ENCODE measurements at regions not wholly inside any gene's neighbourhood (a gene's known extent, or its start where the extent isn't known, plus 50 kb on each side); places are given as distances from the start of the nearest gene placed in this dataset.
"Not testable (repeated sequence)": the region's sequence is repeated elsewhere in the genome, so short reads cannot be mapped to it uniquely, and the experiment has no call there.

- DNase-seq (ENCODE audit: low read depth): no peak
These were observed 75.7 kb upstream of the CTBP2 start for GRCh38 chr10:125236091-125236490.

- no peak for DNase-seq (ENCODE audit: low read depth)
These were observed 75.0 kb upstream of the CTBP2 start for GRCh38 chr10:125235093-125236069.

- DNase-seq (ENCODE audit: low read depth): not testable (repeated sequence)
These were observed 74.2 kb upstream of the CTBP2 start for GRCh38 chr10:125234576-125234975.

- DNase-seq (ENCODE audit: low read depth): no peak
These were observed 73.4 kb upstream of the CTBP2 start for GRCh38 chr10:125233726-125234125.

GRCh38 chr10:125232841-125233240, 72.5 kb upstream of the CTBP2 start:
- no peak for DNase-seq (ENCODE audit: low read depth)

GRCh38 chr10:125231813-125232475, 71.6 kb upstream of the CTBP2 start:
- no peak for DNase-seq (ENCODE audit: low read depth)

GRCh38 chr10:125231116-125231812, 70.9 kb upstream of the CTBP2 start:
- DNase-seq (ENCODE audit: low read depth): no peak

GRCh38 chr10:125230251-125230650, 69.9 kb upstream of the CTBP2 start:
- no peak for DNase-seq (ENCODE audit: low read depth)

- not testable (repeated sequence) for DNase-seq (ENCODE audit: low read depth)
These were observed 68.0 kb upstream of the CTBP2 start for GRCh38 chr10:125228245-125228940.

GRCh38 chr10:125227546-125227945, 67.2 kb upstream of the CTBP2 start:
- no peak for DNase-seq (ENCODE audit: low read depth)

- no peak for DNase-seq (ENCODE audit: low read depth)
These were observed 66.5 kb upstream of the CTBP2 start for GRCh38 chr10:125226823-125227222.

GRCh38 chr10:125226005-125226404, 65.6 kb upstream of the CTBP2 start:
- no peak for DNase-seq (ENCODE audit: low read depth)

GRCh38 chr10:125225051-125225450, 64.7 kb upstream of the CTBP2 start:
- no peak for DNase-seq (ENCODE audit: low read depth)

GRCh38 chr10:125222515-125223308, 62.3 kb upstream of the CTBP2 start:
- no peak for DNase-seq (ENCODE audit: low read depth)

- DNase-seq (ENCODE audit: low read depth): no peak
These were observed 61.4 kb upstream of the CTBP2 start for GRCh38 chr10:125221716-125222115.

GRCh38 chr10:125219776-125220175, 59.4 kb upstream of the CTBP2 start:
- no peak for DNase-seq (ENCODE audit: low read depth)

- no peak for DNase-seq (ENCODE audit: low read depth)
These were observed 58.6 kb upstream of the CTBP2 start for GRCh38 chr10:125218967-125219366.

GRCh38 chr10:125217990-125218675, 57.8 kb upstream of the CTBP2 start:
- no peak for DNase-seq (ENCODE audit: low read depth)

- DNase-seq (ENCODE audit: low read depth): no peak
These were observed 56.5 kb upstream of the CTBP2 start for GRCh38 chr10:125216861-125217260.

GRCh38 chr10:125216309-125216708, 55.9 kb upstream of the CTBP2 start:
- DNase-seq (ENCODE audit: low read depth): no peak

GRCh38 chr10:125214283-125214570, 53.9 kb upstream of the CTBP2 start:
- no peak for DNase-seq (ENCODE audit: low read depth)

Measured in stimulated activated CD8-positive, alpha-beta memory T cell treated with anti-CD3 and anti-CD28 coated beads, Interleukin-4, amount 100 ng/mL, for 24 hours (primary cell).